A673 (cell line): ENCODE measurements at regions not wholly inside any gene's neighbourhood (a gene's known extent, or its start where the extent isn't known, plus 50 kb on each side); places are given as distances from the start of the nearest gene placed in this dataset.

ENCODE experiments used
- CTCF ChIP-seq: fragments of 300-800, 200-600 bp; sonication (generic); conservative IDR thresholded peaks from 2 replicates; pipeline ENCODE4 v1.5.1; 2017; ENCODE audit warnings: low read depth, mild to moderate bottlenecking, antibody characterized with exemption, low read length, moderate library complexity, mixed read lengths
- EZH2 ChIP-seq: fragments of 200-600 bp; sonication (generic); IDR thresholded peaks from 2 replicates; pipeline ENCODE4 v1.6.1; 2017; ENCODE audit warnings: borderline replicate concordance, low read depth, mild to moderate bottlenecking, mixed read lengths, antibody characterized with exemption, low read length; ENCODE audit not compliant: poor library complexity, severe bottlenecking

- no peak for TF ChIP-seq CTCF
- no peak for TF ChIP-seq EZH2
Measured at GRCh38 chr10:62658516-62658915, 146.0 kb upstream of the ADO start.
